GM23338 (cell line): ENCODE measurements at regions not wholly inside any gene's neighbourhood (a gene's known extent, or its start where the extent isn't known, plus 50 kb on each side); places are given as distances from the start of the nearest gene placed in this dataset.
A peak's percentile ranks its signal among the peaks of the same experiment; 100 is the strongest.

Experiments used
- ATAC-seq: fragments of 200-7000 bp; cut with Tn5 transposase; 3 replicates; pipeline ENCODE4 v1.9.1; 2020
- DNase-seq: peaks from one replicate; pipeline ENCODE4 v3.0.0-alpha.2; 2015; ENCODE audit warnings: low spot score
- H2AFZ ChIP-seq: fragments of 200-600 bp; sonication (generic); 2 replicates; pipeline ENCODE4 v1.8.0; 2016; ENCODE audit warnings: antibody characterized with exemption, mild to moderate bottlenecking, moderate library complexity
- H3F3A ChIP-seq: fragments of 200-600 bp; sonication (generic); replicated peaks from 2 replicates; pipeline ENCODE4 v1.8.0; 2017; ENCODE audit warnings: antibody characterized with exemption, mixed run types, low read depth
- H3K27ac ChIP-seq: fragments of 200-600 bp; sonication (generic); 2 replicates; pipeline ENCODE4 v1.6.1; 2016; ENCODE audit warnings: low read depth
- H3K27me3 ChIP-seq: fragments of 200-600 bp; sonication (generic); 2 replicates; pipeline ENCODE4 v1.8.0; 2016; ENCODE audit warnings: mild to moderate bottlenecking, mixed run types, moderate library complexity; ENCODE audit not compliant: insufficient read depth
- H3K36me3 ChIP-seq: fragments of 200-600 bp; sonication (generic); 2 replicates; pipeline ENCODE4 v1.8.0; 2016; ENCODE audit warnings: mild to moderate bottlenecking; ENCODE audit not compliant: insufficient read depth
- H3K4me1 ChIP-seq: fragments of 200-600 bp; sonication (generic); 2 replicates; pipeline ENCODE4 v1.8.0; 2016; ENCODE audit warnings: mild to moderate bottlenecking, moderate library complexity; ENCODE audit not compliant: insufficient read depth
- H3K4me2 ChIP-seq: fragments of 200-600 bp; sonication (generic); 2 replicates; pipeline ENCODE4 v1.7.1; 2017; ENCODE audit warnings: mixed run types
- H3K4me3 ChIP-seq: fragments of 200-600 bp; sonication (generic); 2 replicates; pipeline ENCODE4 v1.6.1; 2016; ENCODE audit warnings: mixed run types
- H3K79me2 ChIP-seq: fragments of 200-600 bp; sonication (generic); replicated peaks from 2 replicates; pipeline ENCODE4 v1.8.0; 2017; ENCODE audit warnings: mild to moderate bottlenecking; ENCODE audit not compliant: insufficient read depth
- H3K9me2 ChIP-seq: fragments of 200-600 bp; sonication (generic); 2 replicates; pipeline ENCODE4 v1.8.0; 2017; ENCODE audit not compliant: insufficient read depth
- H4K20me1 ChIP-seq: fragments of 200-600 bp; sonication (generic); replicated peaks from 2 replicates; pipeline ENCODE4 v1.8.0; 2017; ENCODE audit warnings: mild to moderate bottlenecking; ENCODE audit not compliant: insufficient read depth
- H3K27ac Mint-ChIP-seq: 2 replicates; pipeline ENCODE4 v1.8.0; 2020; ENCODE audit warnings: inconsistent platforms, mild to moderate bottlenecking, moderate library complexity, mixed read lengths
- H3K27me3 Mint-ChIP-seq: 3 replicates; pipeline ENCODE4 v1.8.0; 2022; ENCODE audit warnings: low read depth, mild to moderate bottlenecking, moderate library complexity, mixed read lengths, inconsistent platforms; ENCODE audit not compliant: insufficient read depth, poor library complexity
- H3K36me3 Mint-ChIP-seq: 3 replicates; pipeline ENCODE4 v1.8.0; 2021; ENCODE audit warnings: low read depth, mild to moderate bottlenecking, inconsistent platforms, moderate library complexity, mixed read lengths
- H3K4me1 Mint-ChIP-seq: 3 replicates; pipeline ENCODE4 v1.8.0; 2020; ENCODE audit warnings: mild to moderate bottlenecking, inconsistent platforms, mixed read lengths
- H3K4me3 Mint-ChIP-seq: 3 replicates; pipeline ENCODE4 v1.8.0; 2021; ENCODE audit warnings: moderate library complexity, mild to moderate bottlenecking, inconsistent platforms, mixed read lengths
- H3K9me3 Mint-ChIP-seq: 3 replicates; pipeline ENCODE4 v1.8.0; 2020; ENCODE audit warnings: moderate library complexity, mild to moderate bottlenecking, inconsistent platforms, mixed read lengths
- CTCF ChIP-seq, 2 experiments: fragments of 200-600 bp in 1 of 2; sonication (generic) in 1 of 2; conservative IDR thresholded peaks; 2 replicates each; pipeline versions ENCODE4 v1.5.1 to v1.6.1; 2016 to 2017; ENCODE audit warnings: antibody characterized with exemption in 2 of 2, low read depth in 2 of 2, mild to moderate bottlenecking in 2 of 2, moderate library complexity in 1 of 2
- EZH2phosphoT487 ChIP-seq: fragments of 200-600 bp; sonication (generic); IDR thresholded peaks from one replicate; pipeline ENCODE4 v1.8.1; 2018; ENCODE audit warnings: antibody characterized with exemption; ENCODE audit not compliant: unreplicated experiment
- JUNB ChIP-seq: IDR thresholded peaks from one replicate; pipeline ENCODE4 v1.6.1; 2016; ENCODE audit warnings: antibody characterized with exemption; ENCODE audit not compliant: unreplicated experiment
- NANOG ChIP-seq: IDR thresholded peaks from 2 replicates; pipeline ENCODE4 v1.6.1; 2016; ENCODE audit warnings: antibody characterized with exemption, borderline replicate concordance
- POLR2AphosphoS5 ChIP-seq: IDR thresholded peaks from 2 replicates; pipeline ENCODE4 v1.6.1; 2016; ENCODE audit warnings: antibody characterized with exemption, low read depth
- STAT1 ChIP-seq: IDR thresholded peaks from one replicate; pipeline ENCODE4 v1.6.1; 2016; ENCODE audit warnings: antibody characterized with exemption; ENCODE audit not compliant: unreplicated experiment
- ZNF331 ChIP-seq: fragments of 250-450 bp; sonication (Bioruptor Pico); IDR thresholded peaks from 2 replicates; pipeline ENCODE4 v1.5.0; 2020; ENCODE audit warnings: low read depth, mild to moderate bottlenecking, moderate library complexity
- TF ChIP-seq, protein P1 (sequence below): fragments of 250-450 bp; sonication (Bioruptor Pico); IDR thresholded peaks from 2 replicates; pipeline ENCODE4 v1.5.0; 2020; ENCODE audit warnings: mild to moderate bottlenecking, moderate library complexity

GRCh38 chr5:115369430-115370144, 73.1 kb upstream of the CCDC112 start (continued):
- TF ChIP-seq, protein P1, sequence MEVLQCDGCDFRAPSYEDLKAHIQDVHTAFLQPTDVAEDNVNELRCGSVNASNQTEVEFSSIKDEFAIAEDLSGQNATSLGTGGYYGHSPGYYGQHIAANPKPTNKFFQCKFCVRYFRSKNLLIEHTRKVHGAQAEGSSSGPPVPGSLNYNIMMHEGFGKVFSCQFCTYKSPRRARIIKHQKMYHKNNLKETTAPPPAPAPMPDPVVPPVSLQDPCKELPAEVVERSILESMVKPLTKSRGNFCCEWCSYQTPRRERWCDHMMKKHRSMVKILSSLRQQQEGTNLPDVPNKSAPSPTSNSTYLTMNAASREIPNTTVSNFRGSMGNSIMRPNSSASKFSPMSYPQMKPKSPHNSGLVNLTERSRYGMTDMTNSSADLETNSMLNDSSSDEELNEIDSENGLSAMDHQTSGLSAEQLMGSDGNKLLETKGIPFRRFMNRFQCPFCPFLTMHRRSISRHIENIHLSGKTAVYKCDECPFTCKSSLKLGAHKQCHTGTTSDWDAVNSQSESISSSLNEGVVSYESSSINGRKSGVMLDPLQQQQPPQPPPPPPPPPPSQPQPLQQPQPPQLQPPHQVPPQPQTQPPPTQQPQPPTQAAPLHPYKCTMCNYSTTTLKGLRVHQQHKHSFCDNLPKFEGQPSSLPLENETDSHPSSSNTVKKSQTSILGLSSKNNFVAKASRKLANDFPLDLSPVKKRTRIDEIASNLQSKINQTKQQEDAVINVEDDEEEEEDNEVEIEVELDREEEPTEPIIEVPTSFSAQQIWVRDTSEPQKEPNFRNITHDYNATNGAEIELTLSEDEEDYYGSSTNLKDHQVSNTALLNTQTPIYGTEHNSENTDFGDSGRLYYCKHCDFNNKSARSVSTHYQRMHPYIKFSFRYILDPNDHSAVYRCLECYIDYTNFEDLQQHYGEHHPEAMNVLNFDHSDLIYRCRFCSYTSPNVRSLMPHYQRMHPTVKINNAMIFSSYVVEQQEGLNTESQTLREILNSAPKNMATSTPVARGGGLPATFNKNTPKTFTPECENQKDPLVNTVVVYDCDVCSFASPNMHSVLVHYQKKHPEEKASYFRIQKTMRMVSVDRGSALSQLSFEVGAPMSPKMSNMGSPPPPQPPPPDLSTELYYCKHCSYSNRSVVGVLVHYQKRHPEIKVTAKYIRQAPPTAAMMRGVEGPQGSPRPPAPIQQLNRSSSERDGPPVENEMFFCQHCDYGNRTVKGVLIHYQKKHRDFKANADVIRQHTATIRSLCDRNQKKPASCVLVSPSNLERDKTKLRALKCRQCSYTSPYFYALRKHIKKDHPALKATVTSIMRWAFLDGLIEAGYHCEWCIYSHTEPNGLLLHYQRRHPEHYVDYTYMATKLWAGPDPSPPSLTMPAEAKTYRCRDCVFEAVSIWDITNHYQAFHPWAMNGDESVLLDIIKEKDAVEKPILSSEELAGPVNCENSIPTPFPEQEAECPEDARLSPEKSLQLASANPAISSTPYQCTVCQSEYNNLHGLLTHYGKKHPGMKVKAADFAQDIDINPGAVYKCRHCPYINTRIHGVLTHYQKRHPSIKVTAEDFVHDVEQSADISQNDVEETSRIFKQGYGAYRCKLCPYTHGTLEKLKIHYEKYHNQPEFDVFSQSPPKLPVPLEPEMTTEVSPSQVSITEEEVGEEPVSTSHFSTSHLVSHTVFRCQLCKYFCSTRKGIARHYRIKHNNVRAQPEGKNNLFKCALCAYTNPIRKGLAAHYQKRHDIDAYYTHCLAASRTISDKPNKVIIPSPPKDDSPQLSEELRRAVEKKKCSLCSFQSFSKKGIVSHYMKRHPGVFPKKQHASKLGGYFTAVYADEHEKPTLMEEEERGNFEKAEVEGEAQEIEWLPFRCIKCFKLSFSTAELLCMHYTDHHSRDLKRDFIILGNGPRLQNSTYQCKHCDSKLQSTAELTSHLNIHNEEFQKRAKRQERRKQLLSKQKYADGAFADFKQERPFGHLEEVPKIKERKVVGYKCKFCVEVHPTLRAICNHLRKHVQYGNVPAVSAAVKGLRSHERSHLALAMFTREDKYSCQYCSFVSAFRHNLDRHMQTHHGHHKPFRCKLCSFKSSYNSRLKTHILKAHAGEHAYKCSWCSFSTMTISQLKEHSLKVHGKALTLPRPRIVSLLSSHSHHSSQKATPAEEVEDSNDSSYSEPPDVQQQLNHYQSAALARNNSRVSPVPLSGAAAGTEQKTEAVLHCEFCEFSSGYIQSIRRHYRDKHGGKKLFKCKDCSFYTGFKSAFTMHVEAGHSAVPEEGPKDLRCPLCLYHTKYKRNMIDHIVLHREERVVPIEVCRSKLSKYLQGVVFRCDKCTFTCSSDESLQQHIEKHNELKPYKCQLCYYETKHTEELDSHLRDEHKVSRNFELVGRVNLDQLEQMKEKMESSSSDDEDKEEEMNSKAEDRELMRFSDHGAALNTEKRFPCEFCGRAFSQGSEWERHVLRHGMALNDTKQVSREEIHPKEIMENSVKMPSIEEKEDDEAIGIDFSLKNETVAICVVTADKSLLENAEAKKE (CRISPR knock-in tag) = peak; percentile 100
- no peak for TF ChIP-seq CTCF (conservative IDR thresholded peaks at IDR 0.05; ENCODE audit: low read depth in 2 of 2)
- TF ChIP-seq POLR2AphosphoS5 = no peak
- TF ChIP-seq EZH2phosphoT487 = no peak
- no peak for TF ChIP-seq ZNF331

GRCh38 chr5:115366223-115366622, 69.8 kb upstream of the CCDC112 start:
- Histone ChIP-seq H3K4me2 (no peak overlapping the region), H3K4me1 (0 out of 2 replicates have a peak, but pooled peaks cover 5% of the 10 kb centered on the region), H4K20me1 (no peaks in the 10 kb centered on the region), H3K27me3 (no peaks in the 10 kb centered on the region), H2AFZ (no peak overlapping the region), H3K4me3 (no peak overlapping the region), H3K27ac (no peak overlapping the region), H3K9me2 (0 out of 2 replicates have a peak, but pooled peaks cover 16% of the 10 kb centered on the region), H3F3A (no peaks in the 10 kb centered on the region; the same call in 1 of the 2 replicates), H3K36me3 (no peaks in the 10 kb centered on the region), H3K79me2 (no peaks in the 10 kb centered on the region)
- Mint-ChIP-seq H3K36me3 (peaks cover 22% of the 10 kb centered on the region), H3K4me1 (peaks cover 24% of the 10 kb centered on the region), H3K4me3 (no peak overlapping the region), H3K9me3 (peaks cover 15% of the 10 kb centered on the region), H3K27me3 (peaks cover 5% of the 10 kb centered on the region), H3K27ac (no peak overlapping the region)
- no peak for TF ChIP-seq STAT1
- TF ChIP-seq JUNB = no peak
- TF ChIP-seq, protein P1 (CRISPR knock-in tag) = no peak
- no peak for TF ChIP-seq NANOG
- no peak for ATAC-seq
- DNase-seq = no peak
